Activated B cell treated with CpG ODN at 0.5 μM for 24 hours (primary cell): ENCODE measurements at regions not wholly inside any gene's neighbourhood (a gene's known extent, or its start where the extent isn't known, plus 50 kb on each side); places are given as distances from the start of the nearest gene placed in this dataset.

Source experiments
- ATAC-seq: fragments of 200-7000 bp; cut with Tn5 transposase; one replicate; pipeline ENCODE4 v1.10.0; 2021; ENCODE audit warnings: low read depth, mild to moderate bottlenecking, moderate library complexity
- CTCF ChIA-PET: fragments of 350-600 bp; sonication (Branson Sonifier 250); formaldehyde crosslinking; loops from one replicate; lab custom pipeline; 2021; ENCODE audit warnings: antibody characterized with exemption; lab: Charles Lee
- POLR2A ChIA-PET: fragments of 350-600 bp; sonication (Branson Sonifier 250); formaldehyde crosslinking; loops from one replicate; lab custom pipeline; 2021; ENCODE audit warnings: antibody characterized with exemption; lab: Charles Lee
- DNase-seq: peaks from one replicate; pipeline ENCODE4 v3.0.0; 2022
- H3K27ac Mint-ChIP-seq: one replicate; pipeline ENCODE4 v1.8.0; 2020; ENCODE audit warnings: mixed read lengths
- H3K27me3 Mint-ChIP-seq: one replicate; pipeline ENCODE4 v1.8.0; 2021; ENCODE audit warnings: mixed read lengths
- H3K36me3 Mint-ChIP-seq: one replicate; pipeline ENCODE4 v1.8.0; 2021; ENCODE audit warnings: low read depth, mixed read lengths
- H3K4me1 Mint-ChIP-seq: one replicate; pipeline ENCODE4 v1.8.0; 2021; ENCODE audit warnings: mixed read lengths
- H3K4me3 Mint-ChIP-seq: one replicate; pipeline ENCODE4 v1.8.0; 2020; ENCODE audit warnings: mild to moderate bottlenecking, mixed read lengths
- H3K9me3 Mint-ChIP-seq: one replicate; pipeline ENCODE4 v1.8.0; 2020; ENCODE audit warnings: mixed read lengths
- intact Hi-C: fragments of 100-400 bp; cut with micrococcal nuclease; formaldehyde crosslinking; loops from one replicate; pipeline ENCODE4 v1.15.1; 2024
- TF ChIP-seq, protein P1 (sequence below): fragments of 200-600 bp; IDR thresholded peaks from one replicate; pipeline ENCODE4 v1.8.0; 2022; ENCODE audit warnings: antibody characterized with exemption, mild to moderate bottlenecking

DNA sequence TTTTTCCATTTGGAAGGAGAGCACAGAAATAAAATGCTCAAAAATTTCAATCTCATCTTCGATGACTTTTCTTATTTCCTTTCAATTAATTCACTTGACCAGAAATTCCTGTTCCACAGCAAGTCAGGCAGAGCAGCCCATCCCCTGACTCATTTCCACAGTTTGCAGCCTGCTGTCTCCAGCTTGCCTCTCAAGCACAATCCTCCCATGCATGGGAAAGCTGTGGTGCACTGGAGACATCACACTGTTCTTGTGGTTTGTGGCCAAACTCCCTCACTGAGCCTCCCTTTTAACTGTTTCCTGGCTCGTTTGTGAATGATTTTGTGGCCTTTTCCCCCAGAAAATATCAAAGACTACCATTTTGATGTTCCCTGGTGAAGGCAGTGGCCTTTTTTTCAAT, 114.0 kb upstream of the ENPEP start:
- no peak for ATAC-seq
- ChIA-PET POLR2A (no interaction called here), CTCF (no interaction called here)
- Mint-ChIP-seq H3K27ac (no peak overlapping the region), H3K36me3 (no peaks in the 10 kb centered on the region), H3K27me3 (no peaks in the 10 kb centered on the region), H3K4me3 (no peak overlapping the region), H3K9me3 (no peaks in the 10 kb centered on the region), H3K4me1 (no peaks in the 10 kb centered on the region)
- intact Hi-C loops = no loop called here
- TF ChIP-seq, protein P1, sequence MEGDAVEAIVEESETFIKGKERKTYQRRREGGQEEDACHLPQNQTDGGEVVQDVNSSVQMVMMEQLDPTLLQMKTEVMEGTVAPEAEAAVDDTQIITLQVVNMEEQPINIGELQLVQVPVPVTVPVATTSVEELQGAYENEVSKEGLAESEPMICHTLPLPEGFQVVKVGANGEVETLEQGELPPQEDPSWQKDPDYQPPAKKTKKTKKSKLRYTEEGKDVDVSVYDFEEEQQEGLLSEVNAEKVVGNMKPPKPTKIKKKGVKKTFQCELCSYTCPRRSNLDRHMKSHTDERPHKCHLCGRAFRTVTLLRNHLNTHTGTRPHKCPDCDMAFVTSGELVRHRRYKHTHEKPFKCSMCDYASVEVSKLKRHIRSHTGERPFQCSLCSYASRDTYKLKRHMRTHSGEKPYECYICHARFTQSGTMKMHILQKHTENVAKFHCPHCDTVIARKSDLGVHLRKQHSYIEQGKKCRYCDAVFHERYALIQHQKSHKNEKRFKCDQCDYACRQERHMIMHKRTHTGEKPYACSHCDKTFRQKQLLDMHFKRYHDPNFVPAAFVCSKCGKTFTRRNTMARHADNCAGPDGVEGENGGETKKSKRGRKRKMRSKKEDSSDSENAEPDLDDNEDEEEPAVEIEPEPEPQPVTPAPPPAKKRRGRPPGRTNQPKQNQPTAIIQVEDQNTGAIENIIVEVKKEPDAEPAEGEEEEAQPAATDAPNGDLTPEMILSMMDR = no peak
- no peak for DNase-seq

DNA sequence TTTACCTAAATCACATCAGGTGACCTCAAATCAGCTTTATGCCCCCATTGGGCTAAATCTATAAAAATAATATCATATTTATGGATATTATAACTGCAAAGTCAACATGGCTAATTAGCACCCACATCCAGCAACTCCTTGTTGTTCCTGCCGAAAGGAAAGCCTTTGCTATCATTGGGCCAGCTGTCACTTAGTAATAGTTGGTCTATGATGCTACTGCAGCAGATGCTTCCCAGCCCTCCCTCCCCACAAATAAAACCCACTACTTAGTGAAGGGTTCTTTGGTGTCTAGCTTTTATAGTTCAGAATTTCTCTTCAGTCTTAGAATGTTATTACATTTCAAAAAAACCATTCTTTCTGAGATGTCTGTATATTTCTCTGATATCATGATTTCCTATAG, 116.9 kb upstream of the ENPEP start:
- H3K4me3 Mint-ChIP-seq = no peak overlapping the region
- no peaks in the 10 kb centered on the region for H3K9me3 Mint-ChIP-seq
- no peaks in the 10 kb centered on the region for H3K36me3 Mint-ChIP-seq
- ChIA-PET CTCF (no interaction called here), POLR2A (no interaction called here)
- H3K4me1 Mint-ChIP-seq = no peaks in the 10 kb centered on the region
- no peak for DNase-seq
- ATAC-seq = no peak
- TF ChIP-seq, protein P1 = no peak
- H3K27ac Mint-ChIP-seq = no peak overlapping the region
- H3K27me3 Mint-ChIP-seq = peaks cover 3% of the 10 kb centered on the region
- intact Hi-C loops = no loop called here

DNA sequence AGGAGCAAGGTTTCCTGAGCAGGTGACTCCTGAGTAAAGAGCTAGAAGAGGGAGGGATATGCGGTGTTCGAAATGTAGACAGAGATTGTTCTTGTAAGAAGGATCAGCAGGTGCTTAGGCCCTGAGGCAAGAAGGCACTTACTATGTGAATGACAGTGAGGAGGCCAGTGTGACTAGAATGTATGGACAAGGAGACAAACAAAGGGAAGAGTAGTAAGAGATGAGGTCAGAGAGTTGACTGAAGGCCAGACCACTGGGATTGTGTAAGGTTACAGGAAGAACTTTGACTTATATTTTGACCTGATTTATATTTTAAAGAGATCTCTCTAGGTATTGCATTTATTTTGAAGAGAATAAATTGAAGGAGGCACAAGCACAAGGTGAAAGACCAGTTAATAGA, 118.4 kb upstream of the ENPEP start:
- Mint-ChIP-seq H3K27ac (no peak overlapping the region), H3K4me1 (no peaks in the 10 kb centered on the region), H3K4me3 (no peak overlapping the region), H3K9me3 (no peaks in the 10 kb centered on the region), H3K27me3 (peaks cover 3% of the 10 kb centered on the region), H3K36me3 (no peaks in the 10 kb centered on the region)
- no peak for ATAC-seq
- no peak for DNase-seq
- ChIA-PET POLR2A (no interaction called here), CTCF (no interaction called here)
- intact Hi-C loops = no loop called here
- TF ChIP-seq, protein P1 = no peak

DNA sequence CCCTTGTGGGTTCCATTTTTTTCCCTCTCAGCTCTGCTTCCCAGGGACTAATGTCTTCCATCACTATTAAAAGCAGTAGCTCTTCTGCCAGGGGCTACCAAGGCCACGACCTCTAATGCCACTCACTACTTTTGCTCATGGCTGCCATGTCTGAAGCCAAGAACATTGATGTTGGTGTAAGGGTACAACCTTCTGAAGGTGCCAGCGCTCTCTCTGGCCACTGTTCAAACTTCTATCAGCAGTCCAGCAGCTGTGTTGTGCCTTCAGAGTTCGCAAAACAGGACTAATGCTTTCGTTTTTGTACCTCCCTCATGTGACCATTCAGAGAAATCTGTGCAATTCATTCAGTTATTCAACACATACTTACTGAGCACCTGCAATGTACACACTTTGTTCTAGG, 121.5 kb upstream of the ENPEP start:
- Mint-ChIP-seq H3K36me3 (no peaks in the 10 kb centered on the region), H3K27me3 (peaks cover 5% of the 10 kb centered on the region), H3K27ac (no peak overlapping the region), H3K4me3 (no peak overlapping the region), H3K4me1 (no peaks in the 10 kb centered on the region), H3K9me3 (no peaks in the 10 kb centered on the region)
- CTCF ChIA-PET = no interaction called here
- intact Hi-C loops = no loop called here
- TF ChIP-seq, protein P1 = no peak
- no peak for ATAC-seq
- POLR2A ChIA-PET = no interaction called here
- DNase-seq = no peak

DNA sequence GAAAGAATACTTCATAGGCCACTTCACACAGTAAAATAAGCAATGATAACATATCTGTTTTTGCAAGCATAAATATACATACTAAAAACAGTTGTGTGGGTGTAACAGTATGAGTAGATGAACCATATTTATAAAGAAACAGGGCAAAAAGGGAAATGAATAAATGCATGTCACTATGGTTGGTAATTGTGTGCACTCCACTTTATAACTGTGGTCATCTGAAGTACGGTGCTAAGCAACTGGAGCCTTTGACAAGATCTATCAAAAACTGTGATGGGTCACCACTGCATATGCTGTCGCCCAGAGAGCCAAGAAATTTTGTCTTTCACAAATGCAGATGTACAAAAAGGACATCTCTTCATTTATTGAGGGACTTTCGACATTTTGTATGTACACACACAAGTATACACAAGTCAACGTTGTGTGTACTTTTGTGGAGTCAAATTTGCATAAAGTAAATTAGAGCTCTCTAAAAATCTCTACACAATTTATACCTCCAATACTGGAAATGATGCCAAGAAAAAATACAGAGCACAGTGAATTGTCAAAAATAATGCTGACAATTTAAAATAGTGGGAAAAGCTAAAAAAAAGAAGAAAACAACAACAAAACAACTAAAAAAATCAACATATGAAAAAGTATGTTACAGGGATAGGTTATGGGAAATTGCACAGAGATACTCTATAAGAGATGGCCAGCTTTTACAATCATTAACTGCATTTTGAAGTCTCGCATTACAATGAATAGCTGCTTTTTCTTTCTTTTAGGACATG, 123.1 kb upstream of the ENPEP start:
- no peaks in the 10 kb centered on the region for H3K36me3 Mint-ChIP-seq
- TF ChIP-seq, protein P1 = no peak

More for the DNA sequence above, 123.1 kb upstream of the ENPEP start:
- no peak overlapping the region for H3K4me3 Mint-ChIP-seq
- peaks cover 5% of the 10 kb centered on the region for H3K27me3 Mint-ChIP-seq
- intact Hi-C loops = no loop called here
- H3K9me3 Mint-ChIP-seq = no peaks in the 10 kb centered on the region
- no peak for ATAC-seq
- DNase-seq = no peak
- no peaks in the 10 kb centered on the region for H3K4me1 Mint-ChIP-seq
- H3K27ac Mint-ChIP-seq = no peak overlapping the region
- CTCF ChIA-PET = no interaction called here
- POLR2A ChIA-PET = no interaction called here
